ENCODE measurements at regions not wholly inside any gene's neighbourhood (a gene's known extent, or its start where the extent isn't known, plus 50 kb on each side); places are given as distances from the start of the nearest gene placed in this dataset.
"Not testable (repeated sequence)": the region's sequence is repeated elsewhere in the genome, so short reads cannot be mapped to it uniquely, and the experiment has no call there.

- no peak for DNase-seq (ENCODE audit: low read depth)
Measured at GRCh38 chrX:35406386-35406785, 391.8 kb upstream of the MAGEB16 start.

GRCh38 chrX:35416782-35417181 is 381.4 kb upstream of the MAGEB16 start:
- DNase-seq (ENCODE audit: low read depth) = no peak

GRCh38 chrX:35432056-35432455 is 366.1 kb upstream of the MAGEB16 start:
- DNase-seq (ENCODE audit: low read depth) = no peak

- no peak for DNase-seq (ENCODE audit: low read depth)
Measured at GRCh38 chrX:35439034-35439660, 359.0 kb upstream of the MAGEB16 start.

- DNase-seq (ENCODE audit: low read depth) = no peak
Measured at GRCh38 chrX:35439692-35440091, 358.4 kb upstream of the MAGEB16 start.

- no peak for DNase-seq (ENCODE audit: low read depth)
Measured at GRCh38 chrX:35442421-35442820, 355.7 kb upstream of the MAGEB16 start.

GRCh38 chrX:35443091-35443582 is 355.0 kb upstream of the MAGEB16 start:
- not testable (repeated sequence) for DNase-seq (ENCODE audit: low read depth)

DNA sequence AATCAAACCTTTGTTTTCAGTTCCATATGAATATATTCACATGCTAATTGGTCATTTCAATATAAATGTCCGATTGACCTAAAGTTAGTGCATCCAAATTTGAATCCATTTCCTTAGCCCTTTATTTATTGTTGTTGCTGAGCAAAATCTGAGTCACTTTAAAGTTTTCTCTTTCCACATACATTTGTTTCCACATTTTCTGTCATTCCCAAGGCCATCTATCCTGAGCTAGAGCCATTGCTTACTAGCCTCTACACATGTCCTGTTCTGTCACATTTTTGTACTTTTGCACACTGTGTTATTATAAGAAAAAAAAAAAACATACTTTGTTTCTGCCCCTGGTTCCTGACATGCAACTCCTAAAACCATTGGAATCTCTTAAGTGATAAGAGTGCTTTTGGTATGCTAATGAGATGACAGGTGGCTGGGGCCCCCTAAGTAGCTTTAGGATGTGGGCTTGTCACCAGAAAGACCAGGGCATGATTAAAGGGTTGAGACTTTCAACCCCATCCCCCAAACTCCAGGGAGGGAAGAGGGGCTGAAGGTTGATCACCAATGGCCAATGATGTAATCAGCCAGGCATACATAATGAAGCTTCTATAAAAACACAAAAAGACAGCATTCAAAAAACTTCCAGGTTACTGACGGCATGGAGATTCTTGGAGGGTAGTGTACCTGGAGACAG is 353.3 kb upstream of the MAGEB16 start:
- DNase-seq (ENCODE audit: low read depth) = no peak

GRCh38 chrX:35445912-35446311 is 352.2 kb upstream of the MAGEB16 start:
- no peak for DNase-seq (ENCODE audit: low read depth)

- DNase-seq (ENCODE audit: low read depth) = no peak
Measured at GRCh38 chrX:35456891-35457290, 341.3 kb upstream of the MAGEB16 start.

- no peak for DNase-seq (ENCODE audit: low read depth)
Measured at GRCh38 chrX:35458142-35458541, 340.0 kb upstream of the MAGEB16 start.

DNA sequence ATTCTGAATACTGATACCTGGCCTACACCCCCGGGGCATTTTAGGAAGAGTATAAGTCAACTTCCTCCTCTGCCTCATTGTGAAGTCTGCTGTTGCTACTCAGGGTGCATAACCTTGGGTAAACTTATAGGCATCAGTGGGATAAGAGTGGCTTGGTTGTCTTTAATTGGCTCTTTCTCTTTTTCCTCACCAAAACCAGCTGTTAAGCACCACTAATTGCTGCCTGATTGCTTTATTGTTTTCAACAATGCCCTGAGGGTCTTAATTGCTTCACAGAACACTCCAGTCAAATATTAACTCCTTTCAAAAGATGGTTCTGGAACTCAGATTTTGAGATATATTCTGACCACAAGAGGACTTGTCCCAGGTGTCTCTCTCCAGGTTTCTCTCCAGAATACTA is 337.0 kb upstream of the MAGEB16 start:
- no peak for DNase-seq (ENCODE audit: low read depth)

- DNase-seq (ENCODE audit: low read depth) = not testable (repeated sequence)
Measured at GRCh38 chrX:35496671-35497070, 301.5 kb upstream of the MAGEB16 start.

DNA sequence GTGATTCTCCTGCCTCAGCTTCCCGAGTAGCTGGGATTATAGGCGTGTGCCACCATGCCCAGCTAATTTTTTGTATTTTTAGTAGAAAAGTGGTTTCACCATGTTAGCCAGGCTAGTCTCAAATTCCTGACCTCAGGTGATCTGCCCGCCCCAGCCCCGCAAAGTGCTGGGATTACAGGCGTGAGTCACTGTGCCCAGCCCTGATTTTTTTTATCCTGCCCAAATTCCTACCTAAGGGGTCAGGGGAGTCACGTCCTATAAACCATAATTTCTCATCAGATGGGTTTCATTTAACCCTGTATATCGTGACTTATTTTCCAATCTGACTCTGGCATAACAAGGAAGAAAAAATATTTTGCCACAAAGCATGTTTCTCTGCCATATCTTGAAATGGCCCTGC is 300.7 kb upstream of the MAGEB16 start:
- DNase-seq (ENCODE audit: low read depth) = not testable (repeated sequence)

DNA sequence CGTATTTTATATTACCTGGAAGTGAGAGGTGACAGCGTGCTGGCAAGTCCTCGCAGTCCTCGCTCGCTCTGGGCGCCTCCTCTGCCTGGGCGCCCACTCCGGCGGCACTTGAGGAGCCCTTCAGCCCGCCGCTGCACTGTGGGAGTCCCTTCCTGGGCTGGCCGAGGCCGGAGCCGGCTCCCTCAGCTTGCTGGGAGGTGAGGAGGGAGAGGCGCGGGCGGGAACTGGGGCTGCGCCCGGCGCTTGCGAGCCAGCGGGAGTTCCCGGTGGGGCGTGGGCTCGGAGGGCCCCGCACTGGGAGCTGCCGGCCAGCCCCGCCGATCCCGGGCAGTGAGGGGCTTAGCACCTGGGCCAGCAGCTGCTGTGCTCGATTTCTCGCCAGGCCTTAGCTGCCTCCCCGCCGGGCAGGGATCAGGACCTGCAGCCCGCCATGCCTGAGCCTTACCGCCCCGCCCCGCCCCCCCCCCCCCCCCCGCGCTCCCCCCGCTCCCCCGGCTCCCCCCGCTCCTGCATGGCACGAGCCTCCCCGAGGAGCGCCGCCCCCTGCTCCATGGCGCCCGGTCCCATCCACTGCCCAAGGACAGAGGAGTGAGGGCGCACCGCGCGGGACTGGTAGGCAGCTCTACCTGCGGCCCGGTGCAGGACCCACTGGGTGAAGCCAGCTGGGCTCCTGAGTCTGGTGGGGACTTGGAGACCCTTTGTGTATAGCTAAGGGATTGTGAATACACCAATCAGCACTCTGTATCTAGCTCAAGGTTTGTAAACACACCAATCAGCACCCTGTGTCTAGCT is 298.9 kb upstream of the MAGEB16 start:
- DNase-seq (ENCODE audit: low read depth) = no peak

DNA sequence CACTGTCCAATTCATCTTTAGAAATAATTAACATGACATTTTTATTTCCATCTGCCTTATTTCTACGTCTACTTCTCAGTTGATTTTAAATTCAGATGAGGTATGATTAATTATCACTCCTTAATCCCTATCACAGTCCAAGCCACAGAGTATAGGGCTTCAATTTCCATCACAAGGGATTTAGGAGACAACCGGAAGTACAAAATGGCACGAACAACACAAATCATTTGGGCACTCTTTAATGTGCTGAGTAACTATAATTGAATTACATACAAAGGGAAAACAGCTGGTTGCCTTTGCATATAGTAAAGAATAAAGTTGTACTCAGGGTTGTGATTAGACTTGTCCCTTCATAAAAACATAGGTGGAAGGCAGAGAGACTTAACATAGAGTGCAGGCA is 290.4 kb upstream of the MAGEB16 start:
- no peak for DNase-seq (ENCODE audit: low read depth)

- DNase-seq (ENCODE audit: low read depth) = not testable (repeated sequence)
Measured at GRCh38 chrX:35548003-35548402, 250.1 kb upstream of the MAGEB16 start.

DNA sequence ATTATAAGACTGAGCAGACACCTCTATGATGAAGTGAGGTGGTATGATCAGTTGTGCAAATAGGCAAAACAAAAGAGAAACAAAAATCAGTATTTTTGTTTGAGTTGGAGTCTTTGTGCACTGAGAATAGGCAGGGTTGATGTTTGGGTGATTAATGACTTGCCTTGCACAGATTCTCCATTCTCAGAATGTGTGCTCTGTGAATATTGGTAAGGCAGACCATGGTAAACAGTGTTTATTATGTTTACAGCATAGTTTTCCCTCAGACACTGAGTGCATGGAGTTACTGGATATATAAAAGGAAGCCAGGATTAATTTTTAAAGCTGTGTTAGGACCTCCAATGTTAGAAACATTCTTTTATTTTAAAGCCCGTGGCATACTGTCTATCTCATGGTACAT is 240.2 kb upstream of the MAGEB16 start:
- no peak for DNase-seq (ENCODE audit: low read depth)

DNA sequence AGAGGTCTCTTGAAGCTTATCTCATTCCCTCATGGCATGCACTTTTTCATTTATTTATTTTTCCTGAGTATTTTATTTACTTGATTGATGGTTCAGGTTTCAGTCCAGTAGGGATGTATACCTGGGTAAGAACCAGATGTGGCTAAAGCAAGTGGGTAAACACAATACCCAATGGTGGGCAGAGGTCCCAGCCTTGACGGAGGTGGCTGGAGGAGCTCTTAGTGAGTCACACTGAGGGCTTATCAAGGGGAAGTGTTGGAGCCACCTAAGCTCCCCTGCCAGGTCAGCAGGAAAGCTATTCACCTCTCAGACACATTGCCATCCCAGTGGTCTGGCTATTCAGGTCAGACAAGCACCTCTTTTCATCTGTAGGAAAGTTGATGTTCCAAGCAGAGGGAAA is 236.2 kb upstream of the MAGEB16 start:
- no peak for DNase-seq (ENCODE audit: low read depth)

DNA sequence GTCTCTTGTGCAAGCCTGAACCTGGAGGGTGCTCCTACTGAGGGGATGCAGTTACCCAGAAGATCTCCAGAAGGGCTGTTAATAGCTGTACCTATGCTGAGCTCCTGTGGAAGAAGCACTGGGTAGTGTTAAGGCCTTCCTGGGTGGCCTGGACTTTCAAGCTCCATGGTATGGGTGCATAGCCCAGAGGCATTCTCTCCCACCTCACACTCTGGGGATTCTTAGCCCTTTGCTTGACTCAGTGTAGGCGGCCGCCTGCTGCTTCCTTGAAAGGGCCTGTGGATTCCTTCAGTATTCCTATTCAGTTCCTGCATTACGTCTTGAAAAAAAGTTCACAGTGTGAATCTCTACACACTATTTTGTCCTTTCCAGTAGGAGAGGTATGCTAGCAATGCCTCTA is 235.7 kb upstream of the MAGEB16 start:
- DNase-seq (ENCODE audit: low read depth) = no peak

- no peak for DNase-seq (ENCODE audit: low read depth)
Measured at GRCh38 chrX:35590210-35590609, 207.9 kb upstream of the MAGEB16 start.

GRCh38 chrX:35611562-35611961 is 186.6 kb upstream of the MAGEB16 start:
- not testable (repeated sequence) for DNase-seq (ENCODE audit: low read depth)

- no peak for DNase-seq (ENCODE audit: low read depth)
Measured at GRCh38 chrX:35617836-35618235, 180.3 kb upstream of the MAGEB16 start.

All from non-pigmented ciliary epithelial cell (primary cell).